ENCODE measurements at regions not wholly inside any gene's neighbourhood (a gene's known extent, or its start where the extent isn't known, plus 50 kb on each side); places are given as distances from the start of the nearest gene placed in this dataset.

GRCh38 chr5:162603443-162604070 is 536.0 kb downstream of the GABRG2 start:
- TF ChIP-seq CTCF (IDR thresholded peaks at IDR 0.05) (no peak), EP300 (IDR thresholded peaks at IDR 0.05; ENCODE audit: borderline replicate concordance in 1 of 2, low read depth in 1 of 2, low read length in 1 of 2) (no peak), RFX5 (IDR thresholded peaks at IDR 0.05; ENCODE audit: low read length) (no peak), RCOR1 (IDR thresholded peaks at IDR 0.05; ENCODE audit: low read length) (no peak), SMC3 (IDR thresholded peaks at IDR 0.05; ENCODE audit: low read depth, low read length) (no peak), EZH2phosphoT487 (IDR thresholded peaks at IDR 0.05; ENCODE audit: borderline replicate concordance, low read depth) (no peak), USF1 (IDR thresholded peaks at IDR 0.05; ENCODE audit: borderline replicate concordance, low read depth) (no peak), GABPA (IDR thresholded peaks at IDR 0.05; ENCODE audit: low read depth) (no peak), GATA2 (CRISPR knock-in tag; IDR thresholded peaks at IDR 0.05) (no peak), USF2 (IDR thresholded peaks at IDR 0.05; ENCODE audit: borderline replicate concordance, low read depth, low read length) (no peak), RAD21 (IDR thresholded peaks at IDR 0.05; ENCODE audit: low read length) (no peak), CHD2 (IDR thresholded peaks at IDR 0.05; ENCODE audit: low read length, partially characterized antibody) (no peak), NRF1 (IDR thresholded peaks at IDR 0.05; ENCODE audit: low read depth, low read length) (no peak)

All from SK-N-SH (cell line).